Choroid plexus epithelial cell (primary cell): ENCODE measurements at regions not wholly inside any gene's neighbourhood (a gene's known extent, or its start where the extent isn't known, plus 50 kb on each side); places are given as distances from the start of the nearest gene placed in this dataset.

ENCODE experiments used
- DNase-seq: peaks from one replicate; pipeline ENCODE4 v3.0.0-alpha.2; 2010; ENCODE audit warnings: low read depth
- H3K4me3 ChIP-seq: 2 replicates; pipeline ENCODE4 v1.5.1; 2011; ENCODE audit warnings: low read depth, mild to moderate bottlenecking, control low read depth, low read length, moderate library complexity
- CTCF ChIP-seq: conservative IDR thresholded peaks from 2 replicates; pipeline ENCODE4 v1.5.1; 2011; ENCODE audit warnings: low read depth, mild to moderate bottlenecking, control low read depth, inconsistent platforms, low read length, moderate library complexity

DNA sequence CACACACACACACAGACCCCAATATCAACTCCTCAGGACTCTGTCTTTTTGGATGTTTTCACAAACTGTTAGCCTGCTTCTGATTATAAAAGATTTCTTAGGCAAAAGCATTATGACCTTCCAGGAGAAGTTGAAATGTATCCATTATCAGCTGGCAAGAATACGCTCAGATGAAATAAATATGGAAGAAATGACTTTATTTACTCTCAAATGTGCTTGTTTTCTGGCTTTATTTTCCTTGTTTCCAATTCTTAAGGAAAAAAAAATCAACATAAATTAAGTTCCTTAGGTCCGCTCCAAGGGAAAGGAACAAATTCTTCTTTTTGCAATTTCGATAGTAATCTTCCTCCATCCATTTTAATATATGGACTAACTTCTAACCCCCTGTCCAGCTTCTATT lies 175.6 kb upstream of the HCCS start:
- no peak for TF ChIP-seq CTCF
- H3K4me3 ChIP-seq = no peak overlapping the region
- no peak for DNase-seq

GRCh38 chrX:10936976-10937375 lies 174.2 kb upstream of the HCCS start:
- TF ChIP-seq CTCF = no peak
- no peak overlapping the region for H3K4me3 ChIP-seq
- no peak for DNase-seq

DNA sequence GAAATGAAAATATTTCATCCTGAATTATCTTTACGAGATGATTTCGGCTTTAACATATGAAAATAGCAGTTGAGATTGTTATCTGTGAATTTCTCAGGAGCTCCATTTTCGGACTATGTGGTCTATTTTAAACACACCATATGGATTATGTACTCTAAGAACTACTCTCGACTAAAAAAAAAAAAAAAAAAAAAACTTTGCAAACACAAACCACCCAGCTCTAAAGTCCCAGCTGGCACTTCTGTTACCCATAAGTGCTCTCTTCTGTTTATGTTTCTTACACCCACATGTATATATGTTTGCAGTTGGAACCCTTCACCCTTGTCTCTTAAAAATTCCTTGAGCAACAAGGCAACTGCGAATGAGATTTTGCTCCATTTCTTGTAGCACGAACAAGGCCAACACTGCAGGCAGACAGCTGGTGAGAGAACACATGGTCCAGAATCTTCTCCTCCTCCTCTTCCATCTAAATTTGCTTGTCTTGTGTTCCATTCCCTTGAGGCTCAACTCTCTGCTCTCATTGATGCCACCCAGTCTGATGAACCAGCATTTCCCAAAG lies 172.7 kb upstream of the HCCS start:
- no peak for TF ChIP-seq CTCF
- no peak for DNase-seq

GRCh38 chrX:10939424-10939823 lies 171.7 kb upstream of the HCCS start:
- no peak overlapping the region for H3K4me3 ChIP-seq
- DNase-seq = peak; percentile 38
- no peak for TF ChIP-seq CTCF

More for the DNA sequence above, 172.7 kb upstream of the HCCS start:
- H3K4me3 ChIP-seq = no peak overlapping the region

DNA sequence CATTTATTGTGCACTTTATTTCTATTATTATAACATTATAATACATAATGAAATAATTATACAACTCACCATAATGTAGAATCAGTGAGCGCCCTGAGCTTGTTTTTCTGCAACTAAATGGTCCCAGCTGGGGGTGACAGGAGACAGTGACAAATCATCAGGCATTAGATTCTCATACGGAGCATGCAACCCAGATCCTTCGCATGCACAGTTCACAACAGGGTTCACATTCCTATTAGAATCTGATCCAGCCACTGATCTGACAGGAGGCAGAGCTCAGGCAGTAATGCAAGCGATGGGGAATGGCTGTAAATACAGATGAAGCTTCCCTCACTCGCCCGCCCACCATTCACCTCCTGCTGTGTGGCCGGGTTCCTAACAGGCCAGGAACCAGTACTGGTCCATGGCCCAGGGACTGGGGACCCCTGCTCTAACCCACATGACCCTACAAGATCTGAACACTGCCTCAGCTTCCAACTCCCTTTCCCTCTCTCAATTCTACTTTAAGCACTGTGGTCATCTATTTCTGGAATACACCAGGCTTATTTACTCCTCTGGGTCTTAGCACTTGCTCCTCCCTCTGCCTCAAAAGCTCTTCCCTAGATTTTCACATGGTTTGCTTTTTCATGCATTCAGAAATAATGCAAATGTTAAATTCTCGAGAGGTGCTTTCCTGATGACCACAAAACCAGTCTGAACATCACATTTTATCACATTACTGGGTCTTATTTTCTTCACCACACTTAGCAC lies 166.8 kb upstream of the HCCS start:
- no peak overlapping the region for H3K4me3 ChIP-seq
- TF ChIP-seq CTCF = no peak
- DNase-seq = no peak

DNA sequence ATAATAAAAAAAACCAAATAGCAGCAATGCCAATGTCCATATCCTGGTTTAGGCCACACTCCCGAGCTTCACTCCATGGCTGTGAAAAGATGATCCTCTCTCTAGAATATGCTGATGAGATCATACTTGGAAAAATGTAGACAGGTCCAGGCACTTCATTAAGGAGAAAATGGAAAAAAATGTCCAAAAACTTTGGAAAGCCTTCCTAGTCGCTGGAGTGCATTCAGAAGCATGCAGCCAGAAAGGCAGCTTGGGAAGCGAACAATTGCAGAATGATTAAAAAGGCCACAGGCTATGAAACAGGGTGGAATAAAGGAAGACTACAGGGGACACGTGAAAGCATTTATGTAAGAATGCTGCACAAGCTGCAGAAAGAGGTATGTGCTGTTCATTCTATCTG lies 165.6 kb upstream of the HCCS start:
- DNase-seq = no peak
- TF ChIP-seq CTCF = no peak
- H3K4me3 ChIP-seq = no peak overlapping the region

GRCh38 chrX:10949541-10949940 lies 161.6 kb upstream of the HCCS start:
- TF ChIP-seq CTCF = no peak
- DNase-seq = no peak

More at GRCh38 chrX:10949541-10949940, 161.6 kb upstream of the HCCS start:
- H3K4me3 ChIP-seq = no peak overlapping the region
